GM19438 (cell line): ENCODE measurements at regions not wholly inside any gene's neighbourhood (a gene's known extent, or its start where the extent isn't known, plus 50 kb on each side); places are given as distances from the start of the nearest gene placed in this dataset.

Source experiments
- ATAC-seq: cut with Tn5 transposase; IDR thresholded peaks from one replicate; pipeline ENCODE4 v1.9.1; 2021; ENCODE audit warnings: low read depth; ENCODE audit not compliant: unreplicated experiment

DNA sequence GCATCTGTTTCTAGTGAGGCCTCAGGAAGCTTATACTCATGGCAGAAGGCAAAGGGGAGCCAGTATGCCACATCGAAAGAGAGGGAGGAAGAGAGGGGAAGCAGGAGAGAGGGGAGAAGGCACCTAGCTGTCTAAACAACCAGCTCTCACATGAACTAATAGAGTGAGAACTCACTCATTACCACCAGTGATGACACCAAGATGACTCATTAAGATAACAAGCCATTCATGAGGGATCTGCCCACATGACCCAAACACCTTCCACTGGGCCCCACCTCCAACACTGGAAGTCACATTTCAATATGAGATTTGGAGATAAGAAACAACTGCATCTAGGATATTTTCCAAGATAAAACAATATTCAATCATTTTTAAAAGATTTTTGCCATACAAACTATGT is 753.9 kb upstream of the ZEB2 start:
- ATAC-seq = no peak

DNA sequence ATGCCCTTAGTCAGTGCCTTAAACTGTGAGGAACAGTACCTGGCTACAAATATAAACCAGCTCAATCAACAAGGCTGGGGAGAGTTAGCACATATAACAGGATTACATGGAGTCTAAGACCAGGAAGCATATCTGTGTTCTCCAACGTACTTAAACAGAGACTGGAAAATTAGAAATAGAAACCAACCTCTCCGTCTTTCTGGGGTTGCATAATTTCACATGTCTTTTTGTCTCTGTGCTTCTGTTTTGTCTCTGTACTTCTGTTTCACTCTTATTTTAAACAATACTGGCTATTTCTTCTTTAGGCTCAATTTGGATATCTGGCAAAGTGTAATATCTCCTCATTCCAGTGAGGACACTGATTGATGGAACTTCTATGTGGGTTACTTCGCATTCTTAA is 749.0 kb upstream of the ZEB2 start:
- ATAC-seq = no peak

DNA sequence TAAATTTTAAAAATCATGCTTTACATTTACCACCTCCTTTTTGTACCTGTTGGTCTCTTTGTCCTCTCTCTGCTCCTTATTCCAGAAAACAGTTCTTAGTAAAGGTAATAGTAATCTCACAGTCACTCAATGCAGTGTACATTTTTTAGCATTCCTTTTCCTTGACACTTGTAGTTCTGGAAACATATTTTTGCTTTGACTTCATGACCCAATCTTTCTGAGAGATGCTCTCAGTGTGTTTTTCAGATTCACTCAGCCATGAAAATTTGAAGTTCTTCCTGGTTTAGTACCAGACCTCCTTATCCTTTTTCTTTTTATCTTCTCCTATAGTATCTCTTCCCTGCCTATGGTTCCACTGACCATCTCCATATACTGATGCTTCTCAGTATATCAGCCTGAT is 747.5 kb upstream of the ZEB2 start:
- ATAC-seq = no peak

DNA sequence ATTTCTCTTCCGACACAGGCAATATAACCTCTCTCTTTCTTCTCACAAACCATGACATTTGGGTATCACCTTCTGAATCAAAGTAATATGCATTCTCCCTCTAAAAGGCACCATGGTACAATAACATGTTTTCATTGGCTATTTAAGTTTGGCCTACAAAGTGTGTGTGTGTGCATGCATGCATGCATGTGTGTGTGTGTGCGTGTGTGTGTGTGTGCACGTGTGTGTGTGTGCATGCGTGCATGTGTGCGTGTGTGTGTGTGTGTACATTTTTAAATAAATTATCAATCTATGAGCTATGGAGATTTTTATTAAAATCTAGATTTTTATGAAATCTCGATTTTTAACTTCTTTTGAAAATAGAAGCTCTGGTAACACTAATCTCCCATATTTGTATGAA is 745.3 kb upstream of the ZEB2 start:
- ATAC-seq = no peak

DNA sequence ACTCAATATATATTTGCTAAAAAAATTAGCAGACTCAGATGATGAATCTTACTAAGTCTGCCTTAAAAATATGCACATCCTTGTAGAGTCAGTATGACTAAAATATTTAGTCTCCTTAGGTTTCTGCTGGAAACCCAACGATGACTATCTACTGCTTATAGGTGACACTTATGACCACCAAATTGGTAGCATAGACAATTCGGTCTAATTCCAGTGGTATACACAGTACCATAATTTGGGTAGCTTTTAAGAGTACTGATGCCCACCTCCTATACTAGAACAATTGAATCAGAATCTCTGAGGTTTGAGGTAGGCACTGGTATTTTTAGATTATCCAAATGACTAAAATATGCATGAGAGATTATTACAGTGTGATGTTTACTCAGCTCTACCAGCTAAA is 740.8 kb upstream of the ZEB2 start:
- no peak for ATAC-seq

DNA sequence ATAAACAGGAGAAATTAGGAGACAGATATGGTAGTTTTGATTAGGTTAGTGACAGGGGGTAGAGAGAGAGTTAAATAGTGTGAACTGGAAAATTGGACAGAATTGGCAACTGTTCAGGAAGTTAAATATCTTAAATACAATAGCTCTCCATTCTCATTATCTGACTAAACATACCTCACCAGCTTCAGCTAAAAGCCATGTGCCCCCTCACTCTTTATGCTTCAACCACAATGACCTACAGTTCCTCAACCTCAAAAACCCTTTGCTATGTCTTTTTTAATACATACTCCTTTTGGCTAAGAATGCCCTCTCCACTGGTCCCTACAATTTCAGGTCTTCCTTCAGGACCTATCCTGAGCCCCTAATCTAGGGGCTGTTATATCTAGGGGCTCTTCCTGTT is 740.2 kb upstream of the ZEB2 start:
- no peak for ATAC-seq

DNA sequence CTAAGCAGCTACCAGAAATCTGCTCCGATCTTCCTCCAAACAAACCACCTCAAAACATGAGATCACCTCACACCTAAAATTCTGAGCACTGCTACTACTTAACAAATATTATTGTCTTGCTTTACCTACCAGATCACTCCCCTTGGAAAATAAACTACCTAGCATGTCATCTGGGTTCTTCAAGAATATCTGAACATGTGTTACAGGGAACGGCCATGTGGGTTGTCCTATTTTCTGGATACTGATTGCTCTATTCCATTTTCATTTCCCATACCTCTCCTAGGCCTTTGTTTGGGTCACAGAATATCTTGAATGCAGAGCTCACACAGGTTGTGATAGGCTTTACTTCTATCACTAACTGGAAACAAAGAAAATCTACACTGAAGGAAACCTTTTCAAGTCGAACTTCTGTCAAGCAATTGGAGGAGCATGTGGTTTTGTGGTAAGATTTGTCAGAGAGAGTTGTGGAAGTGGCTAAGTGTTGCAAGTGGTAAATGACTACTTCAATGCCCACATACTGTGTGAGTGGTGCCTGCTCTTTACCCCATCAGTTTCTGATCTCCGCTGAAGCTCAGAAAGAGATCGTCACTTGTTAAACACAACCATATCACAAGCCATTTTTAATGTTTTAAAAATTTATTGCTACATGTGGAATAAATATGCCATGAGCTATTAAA is 739.1 kb upstream of the ZEB2 start:
- ATAC-seq = no peak

DNA sequence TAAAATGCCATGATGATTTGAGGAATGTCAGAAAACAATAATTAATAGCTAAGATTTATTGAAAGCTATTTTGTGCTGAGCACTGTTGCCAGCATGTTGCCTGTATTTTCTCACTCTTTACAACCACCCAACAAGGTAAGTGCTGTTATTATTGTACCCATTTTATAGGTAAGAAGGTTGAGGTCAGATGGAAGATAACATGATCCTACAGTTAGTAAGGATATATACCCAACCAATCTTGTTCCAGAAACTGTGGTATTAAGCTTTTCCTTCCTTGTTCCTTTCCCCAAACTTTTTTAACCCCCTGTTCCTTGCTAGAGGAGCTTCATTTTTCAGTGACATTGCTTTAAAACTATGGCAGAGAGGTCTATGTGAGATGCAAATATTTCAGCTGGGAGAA is 738.0 kb upstream of the ZEB2 start:
- ATAC-seq = no peak

DNA sequence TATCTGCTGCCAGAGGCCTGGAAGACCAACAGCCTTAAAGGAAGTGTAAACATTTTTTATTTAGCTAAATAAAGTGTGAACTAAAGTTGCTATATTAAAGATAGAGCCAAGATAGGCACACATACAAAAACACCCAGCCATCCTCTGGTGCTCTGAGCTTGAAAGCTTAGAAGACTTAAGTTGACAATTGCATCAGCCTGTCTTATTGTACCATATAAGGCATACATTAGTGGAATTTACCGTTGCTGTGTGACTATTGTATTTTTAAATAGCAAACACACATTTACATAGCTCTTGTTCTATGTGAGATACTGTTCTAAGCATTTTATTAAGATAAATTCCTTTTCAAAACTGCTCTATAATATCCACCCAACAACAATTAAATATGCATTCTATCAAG is 736.6 kb upstream of the ZEB2 start:
- ATAC-seq = no peak

DNA sequence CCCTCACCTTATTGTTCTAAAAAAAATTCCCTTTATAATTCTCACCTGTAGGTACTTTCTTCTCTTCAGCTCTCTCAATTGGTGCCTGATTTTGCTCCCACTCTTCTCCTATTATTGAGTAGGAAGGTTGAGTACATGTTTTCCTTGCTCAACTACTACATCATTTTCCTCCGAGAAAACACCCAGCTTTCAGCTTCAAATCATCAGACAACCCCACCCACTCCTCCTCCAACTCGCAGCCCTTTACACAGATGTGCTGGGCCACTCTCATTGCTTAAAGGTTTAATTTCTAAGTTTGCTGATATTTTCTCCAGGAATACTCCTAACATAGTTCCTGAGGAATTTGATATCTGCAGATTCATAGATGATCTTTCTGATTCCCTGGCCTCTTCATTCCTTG is 734.4 kb upstream of the ZEB2 start:
- ATAC-seq = no peak

DNA sequence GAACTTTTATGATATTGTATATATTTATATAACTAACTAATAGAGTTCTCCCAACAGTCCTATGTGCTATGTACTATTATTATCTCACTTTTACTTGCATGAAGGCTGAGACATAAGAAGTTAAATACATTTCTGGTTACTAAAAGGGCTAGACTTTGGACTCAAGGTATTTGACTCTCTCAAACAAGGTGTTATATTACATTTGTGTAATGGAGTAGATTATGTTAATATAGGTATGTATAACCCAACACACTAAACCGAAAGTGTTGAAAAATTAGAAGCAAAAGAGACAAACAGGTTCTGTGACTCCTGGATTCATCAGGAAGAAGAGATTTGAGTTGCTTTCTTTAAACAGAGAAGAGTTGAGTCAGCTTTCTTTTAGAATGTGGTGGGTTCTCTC is 733.6 kb upstream of the ZEB2 start:
- no peak for ATAC-seq

DNA sequence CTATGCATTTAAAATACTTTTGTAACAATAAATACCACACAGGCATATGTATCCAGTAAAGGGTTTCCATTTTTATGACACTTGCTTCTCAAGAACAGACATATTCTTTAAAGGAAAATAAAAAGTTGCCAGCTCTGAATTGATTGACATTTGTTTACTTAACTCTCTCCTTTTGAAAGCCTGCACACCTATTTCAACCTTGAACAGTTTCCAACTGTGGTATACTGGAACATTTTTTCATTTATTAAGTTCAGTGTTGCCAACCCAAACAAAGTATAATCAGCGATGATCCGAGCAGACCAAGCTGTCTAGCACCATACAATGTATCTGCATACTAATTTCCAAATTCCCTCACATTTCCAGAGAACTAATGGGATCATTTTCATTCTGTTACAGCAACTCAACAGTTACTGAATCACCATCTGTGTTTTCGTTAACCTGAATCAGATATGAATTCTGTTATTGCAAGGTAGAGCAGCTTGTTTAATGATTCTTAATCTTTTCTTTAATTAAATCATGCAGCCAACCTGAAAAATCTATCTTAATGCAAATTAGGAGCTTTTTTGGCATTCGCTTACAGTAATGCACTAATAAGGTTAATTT is 725.5 kb upstream of the ZEB2 start:
- ATAC-seq = no peak

DNA sequence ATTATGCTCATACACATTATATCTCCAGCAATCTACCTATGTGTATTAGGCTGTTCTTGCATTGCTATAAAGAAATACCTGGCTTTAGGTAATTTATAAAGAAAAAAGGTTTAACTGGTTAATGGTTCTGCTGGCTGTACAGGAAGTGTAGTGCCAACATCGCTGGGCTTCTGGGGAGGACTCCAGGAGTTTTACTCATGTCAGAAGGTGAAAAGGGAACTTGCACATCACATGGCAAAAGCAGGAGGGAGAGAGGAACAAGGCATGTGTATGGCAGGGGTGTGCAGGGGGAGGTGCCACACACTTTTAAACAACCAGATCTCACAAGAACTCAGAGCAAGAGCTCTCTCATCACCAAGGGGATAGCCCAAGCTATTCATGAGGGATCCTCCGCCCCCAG is 715.4 kb upstream of the ZEB2 start:
- no peak for ATAC-seq

DNA sequence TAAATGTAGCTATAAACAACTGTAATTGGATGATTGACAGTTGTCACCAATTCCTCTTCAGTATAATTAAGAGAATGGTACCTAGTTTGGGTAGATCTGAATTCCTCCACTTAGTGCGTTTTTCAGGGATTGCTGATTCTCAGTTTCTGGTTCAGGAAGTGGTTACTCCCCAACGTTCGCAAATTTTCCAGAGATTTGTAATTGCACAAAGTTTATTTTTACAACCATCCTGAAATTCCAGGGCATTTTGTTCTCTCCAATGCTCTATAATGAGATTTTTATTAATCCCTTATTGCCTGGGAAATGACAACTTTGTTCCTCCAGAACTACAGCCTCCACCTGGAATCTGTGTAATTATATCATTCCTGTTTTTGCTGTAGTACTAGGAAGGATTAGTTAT is 710.6 kb upstream of the ZEB2 start:
- no peak for ATAC-seq

DNA sequence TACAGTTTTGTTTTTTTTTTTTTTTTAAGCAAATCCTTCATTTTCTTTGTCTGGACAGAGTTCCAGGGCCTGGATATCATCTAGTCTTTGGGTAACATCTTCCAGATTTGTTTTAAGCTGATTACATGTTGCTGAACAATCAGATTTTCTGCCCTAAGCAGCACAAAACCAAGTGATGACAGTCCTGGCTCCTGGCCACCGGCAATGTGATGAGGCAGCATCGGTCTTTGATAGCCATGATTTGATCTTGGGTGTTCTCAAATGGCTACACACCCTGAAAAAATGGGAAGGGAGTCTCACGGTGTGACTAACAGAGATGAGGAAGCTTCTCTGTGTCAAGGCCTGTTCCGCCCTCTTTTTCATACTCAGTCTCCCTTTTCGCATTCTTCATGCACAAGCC is 708.6 kb upstream of the ZEB2 start:
- no peak for ATAC-seq

DNA sequence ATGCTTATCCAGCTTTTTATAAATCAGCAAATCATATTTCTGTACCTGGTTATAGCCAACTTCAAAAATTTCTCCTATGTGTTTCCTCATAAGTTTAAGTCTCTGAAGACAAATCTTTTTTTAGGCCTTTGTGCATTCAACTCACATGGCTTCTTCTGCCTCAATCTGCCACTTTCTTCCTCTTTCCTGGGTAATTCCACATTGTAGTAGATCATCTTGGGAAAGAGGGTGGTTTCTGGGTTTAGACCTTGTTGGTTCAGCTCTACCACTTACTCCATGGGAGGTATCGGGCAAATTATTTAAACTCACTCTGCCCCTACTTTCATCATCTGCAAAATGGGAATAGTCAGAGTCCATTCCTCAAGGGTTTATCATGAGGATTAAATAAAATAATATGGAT is 707.0 kb upstream of the ZEB2 start:
- no peak for ATAC-seq

DNA sequence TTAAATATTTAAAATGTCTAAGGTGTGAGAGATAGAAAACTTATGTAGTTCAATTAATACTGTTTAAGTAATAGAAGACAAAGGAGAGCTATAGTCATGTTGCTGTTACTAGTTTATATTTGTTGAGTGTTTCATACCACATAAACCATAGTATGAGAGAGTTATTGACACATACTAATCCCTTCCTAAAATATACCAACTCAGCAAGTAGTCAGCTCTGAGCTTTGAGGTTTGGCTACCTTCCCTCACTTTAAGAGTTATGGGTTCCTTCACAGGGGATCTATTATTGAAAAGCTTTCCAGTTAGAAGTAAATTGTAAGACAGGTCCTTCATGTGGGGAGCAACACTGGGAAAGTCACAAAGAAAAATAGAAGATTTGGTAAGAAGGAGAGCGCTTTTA is 701.6 kb upstream of the ZEB2 start:
- ATAC-seq = no peak

DNA sequence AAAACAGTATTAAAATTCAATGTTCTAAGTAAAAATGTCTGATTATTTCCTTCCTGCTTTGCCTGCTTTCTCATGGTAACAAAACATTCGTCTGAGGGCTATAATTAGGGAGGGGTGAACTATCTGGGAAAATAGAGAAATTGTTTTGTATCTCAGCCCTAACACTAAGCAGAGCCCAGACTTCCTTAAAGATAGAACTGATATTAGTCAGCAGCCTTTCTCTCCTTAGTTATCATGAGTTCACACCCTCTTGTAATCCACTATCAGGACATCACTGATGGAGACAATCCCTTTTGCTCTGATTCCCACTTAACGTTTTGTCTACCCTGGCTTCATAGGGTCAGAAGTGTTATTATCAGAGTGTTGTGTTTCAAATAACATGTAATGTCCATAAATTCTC is 701.1 kb upstream of the ZEB2 start:
- ATAC-seq = no peak

DNA sequence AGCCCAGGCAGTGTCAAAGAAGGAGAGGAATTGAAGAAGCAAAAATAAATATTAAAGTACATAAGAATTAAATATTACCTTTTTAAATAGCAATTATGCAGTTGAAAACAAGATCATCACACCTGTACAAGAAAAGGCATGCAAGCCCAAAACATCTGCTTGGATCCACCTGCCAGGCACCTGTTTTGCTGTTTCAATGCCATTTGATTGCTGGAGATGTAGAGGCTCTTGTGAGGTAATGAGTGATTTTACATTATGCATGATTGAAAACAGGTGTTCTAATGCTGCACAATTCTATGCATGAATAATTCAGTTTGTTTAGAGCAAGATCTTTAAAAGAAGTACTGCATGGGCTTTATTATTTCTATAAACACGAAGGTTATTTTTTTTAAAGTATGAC is 700.6 kb upstream of the ZEB2 start:
- no peak for ATAC-seq

DNA sequence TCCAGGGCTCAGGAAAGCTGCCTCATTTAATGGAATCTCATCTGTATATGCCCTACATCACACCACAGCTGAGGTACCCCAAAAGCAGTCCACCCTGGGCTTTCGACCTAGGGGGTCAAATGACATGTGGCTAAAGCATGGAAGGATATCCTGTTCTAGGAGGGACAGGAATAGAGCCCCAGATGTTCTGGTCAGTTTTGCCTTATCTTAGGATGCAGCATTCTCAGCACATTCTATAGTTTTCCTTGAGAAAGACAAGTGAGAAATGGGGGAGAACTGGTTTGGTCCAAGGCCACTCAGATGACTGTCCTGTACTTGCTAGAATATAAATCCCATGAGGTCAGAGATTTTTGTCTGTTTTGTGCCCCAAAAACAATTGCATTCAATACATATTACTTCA is 688.0 kb upstream of the ZEB2 start:
- no peak for ATAC-seq

DNA sequence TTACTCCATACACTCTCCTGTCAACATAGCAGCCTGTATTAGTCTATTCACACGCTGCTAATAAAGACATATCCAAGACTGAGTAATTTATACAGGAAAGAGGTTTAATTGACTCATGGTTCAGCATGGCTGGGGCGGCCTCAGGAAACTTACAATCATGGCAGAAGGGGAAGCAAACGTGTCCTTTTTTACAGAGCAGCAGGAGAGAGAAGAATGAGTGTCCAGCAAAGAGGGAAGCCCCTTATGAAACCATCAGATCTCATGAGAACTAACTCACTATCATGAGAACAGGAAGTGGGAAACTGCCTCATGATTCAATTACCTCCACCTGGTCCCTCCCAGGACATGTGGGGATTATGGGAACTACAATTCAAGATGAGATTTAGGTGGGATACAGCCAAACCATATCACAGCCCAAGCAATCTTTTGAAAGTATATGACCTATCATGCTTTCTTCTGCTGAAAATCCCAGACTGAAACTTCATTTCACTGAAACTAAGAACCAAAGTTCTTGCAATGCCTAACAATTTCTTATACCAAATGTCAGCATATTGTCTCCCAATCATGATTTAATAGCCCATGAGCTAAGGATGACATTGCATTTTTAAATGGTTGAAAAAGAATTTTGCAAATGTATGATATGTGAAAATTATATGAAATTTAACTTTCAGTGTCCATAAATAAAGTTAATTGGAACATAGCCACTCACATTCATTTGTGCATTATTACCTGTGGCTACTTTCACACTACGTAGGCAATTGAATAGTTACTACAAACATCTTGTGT is 686.8 kb upstream of the ZEB2 start:
- no peak for ATAC-seq

DNA sequence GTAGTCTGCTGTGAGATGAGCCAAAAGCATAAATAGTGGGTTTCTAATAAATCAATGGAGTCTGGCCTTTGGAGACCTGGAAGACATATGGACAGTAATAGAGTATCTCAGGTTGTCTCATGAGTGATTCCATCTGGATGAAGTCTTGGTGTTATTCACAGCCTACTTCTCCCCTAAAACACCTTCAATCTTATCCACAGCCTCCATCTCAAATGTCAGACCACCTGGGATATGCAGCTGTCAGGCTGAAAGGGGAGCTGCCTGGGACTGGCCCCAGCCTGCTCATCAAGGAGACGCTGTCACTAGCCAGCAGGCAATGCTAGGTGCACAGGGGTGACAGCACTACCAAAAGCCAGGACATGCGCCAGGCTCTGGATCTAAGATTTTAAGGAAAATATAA is 684.0 kb upstream of the ZEB2 start:
- no peak for ATAC-seq
